A549 (cell line): ENCODE measurements at regions not wholly inside any gene's neighbourhood (a gene's known extent, or its start where the extent isn't known, plus 50 kb on each side); places are given as distances from the start of the nearest gene placed in this dataset.

Experiments used
- ATAC-seq, 2 experiments: fragments of 200-7000 bp in 1 of 2; fragments of >200 bp in 1 of 2; cut with Nextera tagmentation in 1 of 2; cut with Tn5 transposase in 1 of 2; 3 replicates each; pipeline versions ENCODE4 v1.8.0 to v1.9.1; 2018 to 2020; ENCODE audit warnings: mild to moderate bottlenecking in 1 of 2, moderate library complexity in 1 of 2
- CTCF ChIA-PET: fragments of 300-600 bp; sonication (Branson Sonifier 250); formaldehyde crosslinking; extraction: SDS; loops from one replicate; lab custom pipeline; 2021; ENCODE audit warnings: antibody characterized with exemption, inconsistent platforms; lab: Yijun Ruan, JAX
- POLR2A ChIA-PET: fragments of 350-600 bp; formaldehyde crosslinking; extraction: SDS; loops from one replicate; lab custom pipeline; 2021; ENCODE audit warnings: antibody characterized with exemption, inconsistent platforms; lab: Yijun Ruan, JAX
- DNase-seq, 2 experiments: peaks; one replicate each; pipeline versions ENCODE4 v3.0.0 to v3.0.0-alpha.2; 2011 to 2016; ENCODE audit warnings: low read depth in 1 of 2, low spot score in 1 of 2
- FAIRE-seq: peaks from 2 replicates; lab custom pipeline; 2011; peaks lifted over from hg19 to GRCh38; lab: Jason Lieb, UNC
- H3K27ac ChIP-seq, 2 experiments: fragments of >200 bp; sonication (Bioruptor Twin); formaldehyde crosslinking; 3 replicates each; pipeline ENCODE4 v1.5.1; 2016 to 2017
- H3K4me1 ChIP-seq: fragments of >200 bp; sonication (Bioruptor Twin); formaldehyde crosslinking; 3 replicates; pipeline ENCODE4 v1.6.1; 2016
- H3K4me2 ChIP-seq: fragments of >200 bp; sonication (Bioruptor Twin); formaldehyde crosslinking; 3 replicates; pipeline ENCODE4 v1.6.1; 2016
- H3K4me3 ChIP-seq: fragments of >200 bp; sonication (Bioruptor Twin); formaldehyde crosslinking; 3 replicates; pipeline ENCODE4 v1.5.1; 2016
- H3K9me3 ChIP-seq: fragments of >200 bp; sonication (Bioruptor Twin); formaldehyde crosslinking; 3 replicates; pipeline ENCODE4 v1.6.1; 2016
- BCL3 ChIP-seq: fragments of >200 bp; sonication (Bioruptor Twin); formaldehyde crosslinking; IDR thresholded peaks from 3 replicates; pipeline ENCODE4 v1.6.1; 2016
- BHLHE40 ChIP-seq: IDR thresholded peaks from 2 replicates; pipeline ENCODE4 v1.6.1; 2012; ENCODE audit warnings: low read depth, low read length, inconsistent platforms
- CBX8 ChIP-seq: fragments of 200-600 bp; sonication (generic); IDR thresholded peaks from 2 replicates; pipeline ENCODE4 v1.6.1; 2016
- CEBPB ChIP-seq, 2 experiments: fragments of >200 bp in 1 of 2; sonication (Bioruptor Twin) in 1 of 2; formaldehyde crosslinking in 1 of 2; IDR thresholded peaks; 2 replicates each; pipeline ENCODE4 v1.6.1; 2012 to 2016
- CHD2 ChIP-seq: fragments of 150-350 bp; IDR thresholded peaks from 2 replicates; pipeline ENCODE4 v1.6.1; 2014; ENCODE audit warnings: low read length; ENCODE audit not compliant: partially characterized antibody
- EHF ChIP-seq: fragments of 250-450 bp; sonication (Bioruptor Pico); IDR thresholded peaks from 2 replicates; pipeline ENCODE4 v1.5.0; 2020; ENCODE audit warnings: mild to moderate bottlenecking
- FOSB ChIP-seq: fragments of 250-450 bp; sonication (Bioruptor Pico); IDR thresholded peaks from 2 replicates; pipeline ENCODE4 v1.5.0; 2020; ENCODE audit warnings: mild to moderate bottlenecking, moderate library complexity
- FOSL2 ChIP-seq, 2 experiments: fragments of 450-650 bp in 1 of 2; fragments of >200 bp in 1 of 2; sonication (Bioruptor Twin) in 1 of 2; formaldehyde crosslinking; IDR thresholded peaks; 2 replicates each; pipeline versions ENCODE4 v1.5.0 to v1.6.1; 2016 to 2020; ENCODE audit warnings: mild to moderate bottlenecking in 1 of 2, moderate library complexity in 1 of 2
- FOXS1 ChIP-seq: fragments of 250-450 bp; sonication (Bioruptor Pico); IDR thresholded peaks from 2 replicates; pipeline ENCODE4 v1.5.0; 2020; ENCODE audit warnings: mild to moderate bottlenecking, moderate library complexity
- HES2 ChIP-seq: fragments of >200 bp; sonication (Bioruptor Twin); formaldehyde crosslinking; IDR thresholded peaks from 2 replicates; pipeline ENCODE4 v1.6.1; 2016
- HOXA7 ChIP-seq: fragments of 250-450 bp; sonication (Bioruptor Pico); IDR thresholded peaks from 2 replicates; pipeline ENCODE4 v1.5.0; 2020; ENCODE audit warnings: mild to moderate bottlenecking, moderate library complexity
- HOXB13 ChIP-seq: fragments of 250-450 bp; sonication (Bioruptor Pico); IDR thresholded peaks from 2 replicates; pipeline ENCODE4 v1.5.0; 2020; ENCODE audit warnings: low read depth, mild to moderate bottlenecking, moderate library complexity
- JUN ChIP-seq, 2 experiments: fragments of >200 bp; sonication (Bioruptor Twin); formaldehyde crosslinking; IDR thresholded peaks; 2 replicates in 1 of 2; 3 replicates in 1 of 2; pipeline ENCODE4 v1.6.1; 2016 to 2017
- JUNB ChIP-seq: fragments of >200 bp; sonication (Bioruptor Twin); formaldehyde crosslinking; IDR thresholded peaks from 2 replicates; pipeline ENCODE4 v1.6.1; 2016
- KDM5A ChIP-seq: fragments of 200-600 bp; sonication (generic); IDR thresholded peaks from 2 replicates; pipeline ENCODE4 v1.6.1; 2016; ENCODE audit warnings: antibody characterized with exemption, mild to moderate bottlenecking
- MAX ChIP-seq: IDR thresholded peaks from 2 replicates; pipeline ENCODE4 v1.6.1; 2012
- MAZ ChIP-seq: fragments of 150-350 bp; IDR thresholded peaks from 2 replicates; pipeline ENCODE4 v1.6.1; 2014; ENCODE audit warnings: antibody characterized with exemption, low read depth, low read length, borderline replicate concordance
- MYC ChIP-seq: IDR thresholded peaks from 2 replicates; pipeline ENCODE4 v1.6.1; 2012; ENCODE audit warnings: mild to moderate bottlenecking, inconsistent platforms, low read length, improper control_type of control experiment, borderline replicate concordance
- NFE2L2 ChIP-seq: fragments of 150-350 bp; conservative IDR thresholded peaks from 2 replicates; pipeline ENCODE4 v1.6.1; 2014; ENCODE audit warnings: low read length
- NPAS2 ChIP-seq: fragments of 250-450 bp; sonication (Bioruptor Pico); IDR thresholded peaks from 2 replicates; pipeline ENCODE4 v1.8.0; 2022; ENCODE audit warnings: mild to moderate bottlenecking, moderate library complexity, borderline replicate concordance
- PHF8 ChIP-seq: fragments of 200-600 bp; sonication (generic); IDR thresholded peaks from 2 replicates; pipeline ENCODE4 v1.6.1; 2016; ENCODE audit warnings: low read depth, mild to moderate bottlenecking, antibody characterized with exemption, moderate library complexity, borderline replicate concordance
- POLR2AphosphoS2 ChIP-seq: conservative IDR thresholded peaks from 2 replicates; pipeline ENCODE4 v1.6.1; 2012; ENCODE audit warnings: low read length, improper control_type of control experiment, inconsistent platforms
- RAD21 ChIP-seq, 2 experiments: fragments of >200 bp in 1 of 2; sonication (Bioruptor Twin) in 1 of 2; formaldehyde crosslinking in 1 of 2; IDR thresholded peaks in 1 of 2; conservative IDR thresholded peaks in 1 of 2; 2 replicates in 1 of 2; 3 replicates in 1 of 2; pipeline ENCODE4 v1.6.1; 2012 to 2018; ENCODE audit warnings: inconsistent platforms in 1 of 2
- RARB ChIP-seq: fragments of 250-450 bp; sonication (Bioruptor Pico); IDR thresholded peaks from 2 replicates; pipeline ENCODE4 v1.8.0; 2021; ENCODE audit warnings: mild to moderate bottlenecking, moderate library complexity
- REST ChIP-seq: fragments of 200-600 bp; sonication (generic); IDR thresholded peaks from 2 replicates; pipeline ENCODE4 v1.6.1; 2016; ENCODE audit warnings: antibody characterized with exemption, mild to moderate bottlenecking, moderate library complexity
- RFX5 ChIP-seq: fragments of 450-650 bp; IDR thresholded peaks from 2 replicates; pipeline ENCODE4 v1.7.1; 2014; ENCODE audit warnings: antibody characterized with exemption, mild to moderate bottlenecking, moderate library complexity
- SMC3 ChIP-seq: fragments of >200 bp; sonication (Bioruptor Twin); formaldehyde crosslinking; IDR thresholded peaks from 3 replicates; pipeline ENCODE4 v1.6.1; 2018; ENCODE audit warnings: inconsistent platforms
- TFCP2L1 ChIP-seq: fragments of 250-450 bp; sonication (Bioruptor Pico); IDR thresholded peaks from 2 replicates; pipeline ENCODE4 v1.5.0; 2021; ENCODE audit warnings: mild to moderate bottlenecking
- ZNF302 ChIP-seq: fragments of 250-450 bp; sonication (Bioruptor Pico); IDR thresholded peaks from 2 replicates; pipeline ENCODE4 v1.9.0; 2021; ENCODE audit warnings: inconsistent platforms, mild to moderate bottlenecking, moderate library complexity
- WGBS: methylation state at CpG from one replicate; pipeline ENCODE4 v1.1.6; 2017; ENCODE audit errors: missing lambda C conversion rate; 5-methylcytosine and 5-hydroxymethylcytosine counted together

- H3K9me3 ChIP-seq = no peaks in the 10 kb centered on the region
- H3K4me3 ChIP-seq = no peak overlapping the region
- no peak for ATAC-seq
- ChIA-PET POLR2A (no interaction called here), CTCF (no interaction called here)
- FAIRE-seq = no peak
- H3K27ac ChIP-seq = no peak overlapping the region
- H3K4me1 ChIP-seq = no peaks in the 10 kb centered on the region
- TF ChIP-seq TFCP2L1 (no peak), HOXA7 (CRISPR knock-in tag) (no peak), MYC (no peak), JUN (IDR thresholded peaks at IDR 0.05) (no peak), MAZ (no peak), CBX8 (no peak), RARB (no peak), RFX5 (no peak), JUNB (no peak), MAX (no peak), POLR2AphosphoS2 (no peak), RAD21 (conservative IDR thresholded peaks at IDR 0.05 in 1 of 2, IDR thresholded peaks at IDR 0.05 in 1 of 2) (no peak), NFE2L2 (no peak), NPAS2 (CRISPR knock-in tag) (no peak), REST (no peak), SMC3 (no peak)
- TF ChIP-seq, all 56 proteins: peak for 0
- DNase-seq = no peak
- H3K4me2 ChIP-seq = no peak overlapping the region
These were observed 438.0 kb upstream of the IMPG1 start for GRCh38 chr6:76510489-76510888.

- POLR2A ChIA-PET = no interaction called here
- CTCF ChIA-PET = no interaction called here
- no peaks in the 10 kb centered on the region for H3K9me3 ChIP-seq
- no peak for ATAC-seq
- TF ChIP-seq CHD2 = no peak
- TF ChIP-seq MAX = no peak
- no peak for TF ChIP-seq CEBPB (IDR thresholded peaks at IDR 0.05)
- no peak for TF ChIP-seq HOXB13 (CRISPR knock-in tag)
- no peak for TF ChIP-seq REST
- no peak for TF ChIP-seq EHF (CRISPR knock-in tag)
- TF ChIP-seq ZNF302 (CRISPR knock-in tag) = no peak
- no peak for TF ChIP-seq FOSL2 (IDR thresholded peaks at IDR 0.05)
- TF ChIP-seq FOSL2 (CRISPR knock-in tag; IDR thresholded peaks at IDR 0.05) = no peak
- no peak for TF ChIP-seq HES2
- no peak for TF ChIP-seq BHLHE40
- no peak for TF ChIP-seq TFCP2L1
- no peak for TF ChIP-seq HOXA7 (CRISPR knock-in tag)
- no peak for TF ChIP-seq RAD21 (conservative IDR thresholded peaks at IDR 0.05 in 1 of 2, IDR thresholded peaks at IDR 0.05 in 1 of 2)
- no peak for TF ChIP-seq JUNB
- TF ChIP-seq SMC3 = no peak
- TF ChIP-seq PHF8 = no peak
- TF ChIP-seq FOSB (CRISPR knock-in tag) = no peak
- no peak for TF ChIP-seq KDM5A
- TF ChIP-seq BCL3 = no peak
- no peak for TF ChIP-seq FOXS1 (CRISPR knock-in tag)
- TF ChIP-seq, all 56 proteins: peak for 0
- FAIRE-seq (no peak), DNase-seq (no peak)
- H3K4me3 ChIP-seq = no peak overlapping the region
- H3K27ac ChIP-seq = no peak overlapping the region
- 10% methylated on average over 2 of the region's 2 CpGs for WGBS
- no peaks in the 10 kb centered on the region for H3K4me1 ChIP-seq
- no peak overlapping the region for H3K4me2 ChIP-seq
These were observed 436.9 kb upstream of the IMPG1 start for GRCh38 chr6:76509397-76509796.
